Heart right ventricle (tissue), 16 donors: ENCODE measurements at regions not wholly inside any gene's neighbourhood (a gene's known extent, or its start where the extent isn't known, plus 50 kb on each side); places are given as distances from the start of the nearest gene placed in this dataset.
"Not testable (repeated sequence)": the region's sequence is repeated elsewhere in the genome, so short reads cannot be mapped to it uniquely, and the experiment has no call there.

Experiments used
- ATAC-seq, 8 donors: fragments of 200-7000 bp; cut with Tn5 transposase; one replicate each; pipeline ENCODE4 v1.9.1; 2020; ENCODE audit warnings: mild to moderate bottlenecking in 8 of 8, moderate library complexity in 8 of 8, moderate number of reproducible peaks in 1 of 8
- DNase-seq, 2 donors: peaks; one replicate each; pipeline ENCODE4 v3.0.0-alpha.2; 2020
- H3K27ac ChIP-seq, 10 donors: fragments of 200-600 bp; sonication (generic) in 2 of 10; one replicate each; pipeline versions ENCODE4 v1.5.0 to v1.8.0; 2020 to 2022; ENCODE audit warnings: mild to moderate bottlenecking in 3 of 10
- H3K27me3 ChIP-seq, 7 donors: fragments of 200-600 bp; one replicate each; pipeline ENCODE4 v1.8.0; 2021 to 2022; ENCODE audit warnings: mild to moderate bottlenecking in 2 of 7
- H3K36me3 ChIP-seq, 9 donors: fragments of 200-600 bp; sonication (generic) in 1 of 9; one replicate each; pipeline versions ENCODE4 v1.5.0 to v1.8.0; 2020 to 2022; ENCODE audit warnings: mild to moderate bottlenecking in 2 of 9
- H3K4me1 ChIP-seq, 9 donors: fragments of 200-600 bp; sonication (generic) in 1 of 9; one replicate each; pipeline versions ENCODE4 v1.5.0 to v1.8.0; 2020 to 2022; ENCODE audit warnings: mild to moderate bottlenecking in 4 of 9
- H3K4me3 ChIP-seq, 10 donors: fragments of 200-600 bp; sonication (generic) in 2 of 10; one replicate each; pipeline versions ENCODE4 v1.5.0 to v1.8.0; 2020 to 2022; ENCODE audit warnings: mild to moderate bottlenecking in 7 of 10, moderate library complexity in 2 of 10
- H3K9me3 ChIP-seq, 11 donors: fragments of 200-600 bp in 10 of 11; sonication (generic) in 2 of 11; one replicate each; pipeline versions ENCODE4 v1.5.0 to v1.8.0; 2013 to 2022; ENCODE audit warnings: mild to moderate bottlenecking in 2 of 11, control low read depth in 1 of 11, moderate library complexity in 1 of 11
- WGBS, 2 donors: extraction: QIAGEN DNeasy Blood & Tissue Kit; methylation state at CpG; one replicate each; pipeline ENCODE4 v1.1.7; 2013; ENCODE audit warnings: inconsistent platforms in 1 of 2; 5-methylcytosine and 5-hydroxymethylcytosine counted together
- intact Hi-C, 10 donors: fragments of 100-400 bp; cut with DNase I; formaldehyde crosslinking; loops; one replicate each; pipeline versions ENCODE4 v1.11.1 to v1.14.2; 2022
- TF ChIP-seq, protein P1 (sequence below), 9 donors: fragments of 200-600 bp; sonication (generic) in 2 of 9; IDR thresholded peaks; one replicate each; pipeline versions ENCODE4 v1.5.0 to v1.8.0; 2021 to 2022; ENCODE audit warnings: antibody characterized with exemption in 9 of 9, mild to moderate bottlenecking in 5 of 9, moderate library complexity in 1 of 9
- donor health status: Arrhythmogenic right ventricular cardiomyopathy.
- donor health status: ischemic (EF 13 %, LVEDD 7.1; RV severe dilation, severe dysfunction).
- donor health status: healthy with polysubstance abuse.
- donor health status: DM: no; HTN: yes; CAD: no.
- donor health status: DM: no; HTN: no; CAD: no.
- donor health status: ischemic (EF 25% LVEDD 6.9; RV normal size, moderate dysfunction).
- donor health status: ischemic (EF 25% LVEDD 5.7; RV mildly dilated, moderate dysfunction).
- donor health status: healthy.
- donor health status: DM: yes; HTN: yes; CAD: no.
- donor health status: Ischemic cardiomyopathy.
- donor health status: ischemic (EF 35%, LVEDD 5.7; RV mildly dilated, moderate dysfunction).
- donor health status: nonischemic (EF 11% LVEDD 7.7; RV severe dilation, severe dysfunction).
- donor health status: DM: yes; HTN: yes; CAD: no.
- donor health status: PGD.
- donor health status: ischemic (EF 29% LVEDD 5.4; RV normal size, mild dysfunction).
- donor health status: nonischemic (EF 23%, LVEDD 6.1; RV moderate dilation, normal function).

DNA sequence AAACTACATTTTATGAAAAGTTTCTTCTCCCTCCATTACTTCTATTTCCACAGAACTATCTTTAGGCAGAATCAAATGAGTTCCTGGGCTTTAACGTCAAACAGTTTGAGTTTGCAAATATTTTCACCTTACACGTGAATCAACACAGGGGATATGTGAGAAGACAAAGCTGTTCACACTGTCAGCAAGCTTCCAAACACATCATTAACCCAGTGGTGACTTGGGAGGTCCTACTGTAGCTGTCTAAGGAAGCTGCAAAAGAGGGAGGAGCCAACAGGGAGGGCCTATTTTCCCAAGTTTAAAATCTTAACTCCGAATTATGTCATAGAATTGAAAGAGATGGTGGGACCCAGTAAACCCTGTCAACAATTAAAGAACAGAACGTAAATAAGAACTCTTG, 337.8 kb upstream of the DNAJC19 start:
- no peak for ATAC-seq
- intact Hi-C loops = loop anchor here in 5 of 10 donors (2.0 to 10.0 kb wide), 4 partner anchors 370 to 377 kb away; no protein-coding TSS in a partner anchor
- DNase-seq = no peak
- Histone ChIP-seq H3K4me1 (no peaks in the 10 kb centered on the region), H3K9me3 (peaks cover 0 to 7% (median 0%) of the 10 kb centered on the region in 11 donors), H3K27me3 (no peaks in the 10 kb centered on the region), H3K27ac (no peak overlapping the region), H3K36me3 (no peaks in the 10 kb centered on the region), H3K4me3 (no peak overlapping the region)
- WGBS, 2 donors = 35 to 43% methylated on average over 4 of the region's 4 CpGs
- TF ChIP-seq, protein P1, sequence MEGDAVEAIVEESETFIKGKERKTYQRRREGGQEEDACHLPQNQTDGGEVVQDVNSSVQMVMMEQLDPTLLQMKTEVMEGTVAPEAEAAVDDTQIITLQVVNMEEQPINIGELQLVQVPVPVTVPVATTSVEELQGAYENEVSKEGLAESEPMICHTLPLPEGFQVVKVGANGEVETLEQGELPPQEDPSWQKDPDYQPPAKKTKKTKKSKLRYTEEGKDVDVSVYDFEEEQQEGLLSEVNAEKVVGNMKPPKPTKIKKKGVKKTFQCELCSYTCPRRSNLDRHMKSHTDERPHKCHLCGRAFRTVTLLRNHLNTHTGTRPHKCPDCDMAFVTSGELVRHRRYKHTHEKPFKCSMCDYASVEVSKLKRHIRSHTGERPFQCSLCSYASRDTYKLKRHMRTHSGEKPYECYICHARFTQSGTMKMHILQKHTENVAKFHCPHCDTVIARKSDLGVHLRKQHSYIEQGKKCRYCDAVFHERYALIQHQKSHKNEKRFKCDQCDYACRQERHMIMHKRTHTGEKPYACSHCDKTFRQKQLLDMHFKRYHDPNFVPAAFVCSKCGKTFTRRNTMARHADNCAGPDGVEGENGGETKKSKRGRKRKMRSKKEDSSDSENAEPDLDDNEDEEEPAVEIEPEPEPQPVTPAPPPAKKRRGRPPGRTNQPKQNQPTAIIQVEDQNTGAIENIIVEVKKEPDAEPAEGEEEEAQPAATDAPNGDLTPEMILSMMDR (IDR thresholded peaks at IDR 0.05) = no peak

- Histone ChIP-seq H3K9me3 (peaks cover 0 to 13% (median 0%) of the 10 kb centered on the region in 11 donors), H3K27ac (no peak overlapping the region), H3K36me3 (no peaks in the 10 kb centered on the region), H3K4me3 (no peak overlapping the region), H3K27me3 (peaks cover 0 to 3% (median 0%) of the 10 kb centered on the region in 7 donors), H3K4me1 (no peaks in the 10 kb centered on the region)
- ATAC-seq (peak in 2 of 8 donors; percentile 42 to 46), DNase-seq (no peak)
- intact Hi-C loops = loop anchor here in 8 of 10 donors (1.0 to 10.0 kb wide), 5 partner anchors 371 to 378 kb away; no protein-coding TSS in a partner anchor
- TF ChIP-seq, protein P1 (IDR thresholded peaks at IDR 0.05) = peak; percentile 26 to 73 (median 62)
- 43 to 45% methylated on average over 3 of the region's 3 CpGs for WGBS, 2 donors
These were observed 337.2 kb upstream of the DNAJC19 start for GRCh38 chr3:181326637-181327223.

- H3K4me3 ChIP-seq, ATAC-seq, H3K36me3 ChIP-seq, H3K27ac ChIP-seq, DNase-seq, H3K4me1 ChIP-seq, H3K27me3 ChIP-seq: not testable (repeated sequence)
- intact Hi-C loops = loop anchor here in 1 of 10 donors (10.0 kb wide), 1 partner anchor 380 kb away; no protein-coding TSS in a partner anchor
- 73 to 75% methylated on average over 5 of the region's 5 CpGs for WGBS, 2 donors
- peaks cover 0 to 24% (median 0%) of the 10 kb centered on the region in 11 donors for H3K9me3 ChIP-seq
These were observed 335.0 kb upstream of the DNAJC19 start for GRCh38 chr3:181324516-181324915.

DNA sequence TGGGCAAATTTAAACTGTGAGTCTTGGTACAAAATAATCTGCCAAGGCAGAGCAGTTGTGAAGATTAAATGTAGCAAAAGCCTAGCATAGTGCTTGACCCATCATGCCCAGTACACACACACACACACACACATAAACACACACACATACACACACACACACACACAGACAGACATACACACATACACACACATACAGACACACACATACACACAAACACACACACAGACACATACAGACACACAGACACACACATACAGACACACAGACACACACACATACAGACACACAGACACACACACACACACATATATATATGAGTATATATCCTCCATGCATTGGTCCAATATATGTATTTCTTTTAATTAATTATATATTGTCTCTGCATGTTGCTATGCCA, 328.8 kb upstream of the DNAJC19 start:
- TF ChIP-seq, protein P1 (IDR thresholded peaks at IDR 0.05) = no peak
- Histone ChIP-seq H3K27me3 (peaks cover 0 to 3% (median 0%) of the 10 kb centered on the region in 7 donors), H3K36me3 (no peaks in the 10 kb centered on the region), H3K9me3 (peaks cover 0 to 27% (median 0%) of the 10 kb centered on the region in 11 donors), H3K4me3 (no peak overlapping the region), H3K4me1 (no peaks in the 10 kb centered on the region), H3K27ac (no peak overlapping the region)
- intact Hi-C loops = no loop called here
- DNase-seq = no peak
- ATAC-seq = no peak

DNA sequence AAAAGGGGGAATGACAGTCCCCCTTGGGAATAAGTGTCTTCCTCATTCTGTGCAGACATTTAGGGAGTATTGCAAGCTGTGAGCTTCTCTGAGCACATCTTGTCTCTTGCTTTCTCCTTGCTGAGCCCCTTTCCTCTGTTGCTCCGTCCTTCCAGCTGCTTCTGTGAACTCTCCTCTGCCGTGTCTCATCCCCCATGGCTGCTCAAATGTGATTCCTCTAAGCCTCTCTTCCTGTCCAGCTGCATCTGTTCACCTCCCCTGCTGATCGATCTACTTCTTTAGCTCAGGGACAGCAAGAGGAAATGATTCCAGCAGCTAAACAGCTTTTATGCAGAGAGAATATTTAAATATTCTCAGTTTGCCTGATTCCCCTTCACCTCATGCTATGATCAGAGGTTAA, 328.0 kb upstream of the DNAJC19 start:
- Histone ChIP-seq H3K4me3 (no peak overlapping the region), H3K4me1 (no peaks in the 10 kb centered on the region), H3K36me3 (no peaks in the 10 kb centered on the region), H3K9me3 (peaks cover 0 to 25% (median 0%) of the 10 kb centered on the region in 11 donors), H3K27ac (no peak overlapping the region), H3K27me3 (peaks cover 0 to 3% (median 0%) of the 10 kb centered on the region in 7 donors)
- DNase-seq (no peak), ATAC-seq (no peak)
- TF ChIP-seq, protein P1 (IDR thresholded peaks at IDR 0.05) = no peak
- 27 to 29% methylated on average over 3 of the region's 3 CpGs for WGBS, 2 donors
- intact Hi-C loops = no loop called here
